BE2C (cell line): ENCODE measurements at regions not wholly inside any gene's neighbourhood (a gene's known extent, or its start where the extent isn't known, plus 50 kb on each side); places are given as distances from the start of the nearest gene placed in this dataset.

Source experiments
- DNase-seq: peaks from one replicate; pipeline ENCODE4 v3.0.0-alpha.2; 2020
- H3K27me3 ChIP-seq: fragments of 250-450 bp; sonication (Bioruptor Pico); 2 replicates; pipeline ENCODE4 v1.5.1; 2020; ENCODE audit warnings: mild to moderate bottlenecking
- H3K36me3 ChIP-seq: fragments of 250-450 bp; sonication (Bioruptor Pico); 2 replicates; pipeline ENCODE4 v1.5.1; 2020; ENCODE audit warnings: mild to moderate bottlenecking
- H3K4me1 ChIP-seq: fragments of 250-450 bp; sonication (Bioruptor Pico); 2 replicates; pipeline ENCODE4 v1.5.1; 2020
- H3K4me3 ChIP-seq: 2 replicates; pipeline ENCODE4 v1.5.1; 2011; ENCODE audit warnings: low read depth, low read length
- H3K9me3 ChIP-seq: fragments of 250-450 bp; sonication (Bioruptor Pico); 2 replicates; pipeline ENCODE4 v1.5.1; 2020
- TF ChIP-seq, protein P1 (sequence below): IDR thresholded peaks from 2 replicates; pipeline ENCODE4 v1.5.1; 2012; ENCODE audit warnings: mild to moderate bottlenecking, low read depth, low read length

DNA sequence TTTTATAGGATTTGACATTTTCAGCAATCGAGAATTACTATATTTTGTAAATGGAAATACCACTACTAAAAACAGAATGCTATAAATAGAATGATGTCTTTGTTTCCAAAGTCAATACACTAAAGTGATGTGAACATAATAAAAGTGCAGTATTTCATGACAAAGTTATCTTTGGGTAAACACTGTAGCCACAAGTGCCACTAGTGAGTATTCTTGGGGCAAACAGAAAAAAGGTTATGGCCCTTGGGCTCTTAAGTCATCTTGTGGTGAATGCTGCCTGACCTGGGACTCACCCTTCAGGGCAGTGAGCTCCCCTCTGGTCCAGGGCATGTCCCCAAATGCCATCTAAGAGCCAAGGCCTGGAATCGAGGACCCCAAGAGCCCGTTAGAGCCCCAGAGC, 99.2 kb upstream of the KYNU start:
- no peak for DNase-seq
- Histone ChIP-seq H3K4me3 (no peak overlapping the region), H3K27me3 (no peaks in the 10 kb centered on the region), H3K9me3 (no peaks in the 10 kb centered on the region), H3K4me1 (no peaks in the 10 kb centered on the region), H3K36me3 (no peaks in the 10 kb centered on the region)
- TF ChIP-seq, protein P1, sequence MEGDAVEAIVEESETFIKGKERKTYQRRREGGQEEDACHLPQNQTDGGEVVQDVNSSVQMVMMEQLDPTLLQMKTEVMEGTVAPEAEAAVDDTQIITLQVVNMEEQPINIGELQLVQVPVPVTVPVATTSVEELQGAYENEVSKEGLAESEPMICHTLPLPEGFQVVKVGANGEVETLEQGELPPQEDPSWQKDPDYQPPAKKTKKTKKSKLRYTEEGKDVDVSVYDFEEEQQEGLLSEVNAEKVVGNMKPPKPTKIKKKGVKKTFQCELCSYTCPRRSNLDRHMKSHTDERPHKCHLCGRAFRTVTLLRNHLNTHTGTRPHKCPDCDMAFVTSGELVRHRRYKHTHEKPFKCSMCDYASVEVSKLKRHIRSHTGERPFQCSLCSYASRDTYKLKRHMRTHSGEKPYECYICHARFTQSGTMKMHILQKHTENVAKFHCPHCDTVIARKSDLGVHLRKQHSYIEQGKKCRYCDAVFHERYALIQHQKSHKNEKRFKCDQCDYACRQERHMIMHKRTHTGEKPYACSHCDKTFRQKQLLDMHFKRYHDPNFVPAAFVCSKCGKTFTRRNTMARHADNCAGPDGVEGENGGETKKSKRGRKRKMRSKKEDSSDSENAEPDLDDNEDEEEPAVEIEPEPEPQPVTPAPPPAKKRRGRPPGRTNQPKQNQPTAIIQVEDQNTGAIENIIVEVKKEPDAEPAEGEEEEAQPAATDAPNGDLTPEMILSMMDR: no peak

- Histone ChIP-seq H3K36me3 (no peaks in the 10 kb centered on the region), H3K9me3 (no peaks in the 10 kb centered on the region), H3K4me1 (no peaks in the 10 kb centered on the region), H3K4me3 (no peak overlapping the region), H3K27me3 (no peaks in the 10 kb centered on the region)
- no peak for DNase-seq
- TF ChIP-seq, protein P1: no peak
These were observed 99.7 kb upstream of the KYNU start for GRCh38 chr2:142777742-142778141.

- no peaks in the 10 kb centered on the region for H3K9me3 ChIP-seq
- H3K4me3 ChIP-seq: no peak overlapping the region
- no peak for DNase-seq
- H3K4me1 ChIP-seq: no peaks in the 10 kb centered on the region
- no peaks in the 10 kb centered on the region for H3K27me3 ChIP-seq
- no peaks in the 10 kb centered on the region for H3K36me3 ChIP-seq
- TF ChIP-seq, protein P1: no peak
These were observed 107.7 kb upstream of the KYNU start for GRCh38 chr2:142769761-142770160.

GRCh38 chr2:142767847-142768246, 109.6 kb upstream of the KYNU start:
- TF ChIP-seq, protein P1: no peak
- no peaks in the 10 kb centered on the region for H3K9me3 ChIP-seq

DNA sequence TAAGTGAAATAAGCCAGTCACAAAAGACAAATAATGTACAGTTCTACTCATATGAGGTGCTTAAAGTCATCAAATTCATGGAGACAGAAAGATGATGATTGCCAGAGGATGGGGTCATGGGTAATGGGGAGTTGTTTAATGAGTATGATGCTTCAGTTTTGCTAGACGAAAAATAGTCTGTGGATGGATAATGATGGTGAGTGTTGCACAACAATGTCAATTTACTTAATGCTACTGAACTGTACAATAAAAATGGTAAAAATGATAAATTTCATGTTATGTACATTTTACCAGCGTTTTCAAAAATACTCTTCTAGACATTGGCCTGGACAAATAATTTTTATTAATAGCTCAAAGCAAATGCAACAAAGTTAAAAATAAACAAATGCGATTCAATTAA, 118.5 kb upstream of the KYNU start:
- no peaks in the 10 kb centered on the region for H3K27me3 ChIP-seq
- no peak overlapping the region for H3K4me3 ChIP-seq
- TF ChIP-seq, protein P1: no peak
- no peak for DNase-seq
- no peaks in the 10 kb centered on the region for H3K9me3 ChIP-seq
- H3K36me3 ChIP-seq: no peaks in the 10 kb centered on the region
- no peaks in the 10 kb centered on the region for H3K4me1 ChIP-seq

More at GRCh38 chr2:142767847-142768246, 109.6 kb upstream of the KYNU start:
- DNase-seq: no peak
- Histone ChIP-seq H3K4me3 (no peak overlapping the region), H3K27me3 (no peaks in the 10 kb centered on the region), H3K4me1 (no peaks in the 10 kb centered on the region), H3K36me3 (no peaks in the 10 kb centered on the region)

DNA sequence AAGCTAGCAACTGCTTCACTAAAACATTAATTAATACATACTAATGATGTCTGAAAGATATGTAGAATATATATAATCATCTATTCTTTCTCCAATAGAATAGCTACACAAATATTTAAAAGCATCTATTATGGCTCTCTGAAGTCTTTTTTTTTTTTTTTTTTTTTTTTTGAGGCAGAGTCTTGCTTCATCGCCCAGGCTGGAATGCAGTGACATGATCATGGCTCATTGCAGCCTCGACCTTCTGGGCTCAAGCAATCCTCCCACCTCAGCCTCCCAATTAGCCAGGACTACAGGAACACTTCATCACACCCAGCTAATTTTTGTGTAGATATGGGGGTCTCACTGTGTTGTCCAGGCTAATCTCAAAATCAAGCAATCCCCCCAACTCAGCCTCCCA, 120.4 kb upstream of the KYNU start:
- TF ChIP-seq, protein P1: no peak
- H3K36me3 ChIP-seq: no peaks in the 10 kb centered on the region
- no peak for DNase-seq
- H3K27me3 ChIP-seq: no peaks in the 10 kb centered on the region
- H3K4me3 ChIP-seq: no peak overlapping the region
- no peaks in the 10 kb centered on the region for H3K4me1 ChIP-seq
- no peaks in the 10 kb centered on the region for H3K9me3 ChIP-seq
